ENCODE measurements at regions not wholly inside any gene's neighbourhood (a gene's known extent, or its start where the extent isn't known, plus 50 kb on each side); places are given as distances from the start of the nearest gene placed in this dataset.
"Not testable (repeated sequence)": the region's sequence is repeated elsewhere in the genome, so short reads cannot be mapped to it uniquely, and the experiment has no call there.

DNA sequence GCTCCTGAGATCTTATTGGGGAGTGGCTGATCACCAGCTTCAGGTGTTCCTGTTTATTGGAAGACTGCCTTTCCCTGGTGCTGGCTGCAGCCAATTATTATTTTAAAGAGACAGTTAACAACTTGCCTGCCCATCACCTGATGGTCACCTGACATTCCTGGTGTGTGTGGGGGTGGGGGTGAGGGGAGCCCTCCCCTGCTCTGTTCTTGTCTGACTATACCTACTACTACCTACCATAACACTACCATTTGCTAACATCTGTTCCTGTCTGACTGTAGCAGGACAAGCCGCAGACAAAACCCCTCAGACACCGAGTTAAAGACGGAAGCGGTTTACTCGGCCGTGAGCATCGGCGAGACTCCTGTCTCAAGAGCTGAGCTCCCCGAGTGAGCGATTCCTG lies 54.9 kb upstream of the NBPF3 start:
- DNase-seq, result no peak

DNA sequence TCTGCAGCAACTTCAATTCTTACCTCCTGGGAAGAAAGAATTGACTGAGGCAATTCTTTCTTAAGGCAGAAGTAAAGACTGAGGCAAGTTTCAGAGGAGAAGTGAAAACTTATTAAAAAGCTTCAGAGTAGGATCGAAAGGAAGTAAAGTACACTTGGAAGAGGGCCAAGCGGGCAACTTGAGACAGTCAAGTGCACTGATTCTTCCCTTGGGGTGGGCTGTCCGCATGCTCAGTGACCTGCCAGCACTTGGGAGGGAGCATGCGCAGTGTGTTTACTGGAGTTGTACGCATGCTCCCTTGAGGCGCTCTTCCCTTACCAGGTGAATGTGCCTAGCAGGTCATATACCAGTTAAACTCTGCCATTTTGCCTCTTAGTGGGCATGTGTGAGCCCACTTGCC lies 55.3 kb upstream of the NBPF3 start:
- DNase-seq, result no peak

DNA sequence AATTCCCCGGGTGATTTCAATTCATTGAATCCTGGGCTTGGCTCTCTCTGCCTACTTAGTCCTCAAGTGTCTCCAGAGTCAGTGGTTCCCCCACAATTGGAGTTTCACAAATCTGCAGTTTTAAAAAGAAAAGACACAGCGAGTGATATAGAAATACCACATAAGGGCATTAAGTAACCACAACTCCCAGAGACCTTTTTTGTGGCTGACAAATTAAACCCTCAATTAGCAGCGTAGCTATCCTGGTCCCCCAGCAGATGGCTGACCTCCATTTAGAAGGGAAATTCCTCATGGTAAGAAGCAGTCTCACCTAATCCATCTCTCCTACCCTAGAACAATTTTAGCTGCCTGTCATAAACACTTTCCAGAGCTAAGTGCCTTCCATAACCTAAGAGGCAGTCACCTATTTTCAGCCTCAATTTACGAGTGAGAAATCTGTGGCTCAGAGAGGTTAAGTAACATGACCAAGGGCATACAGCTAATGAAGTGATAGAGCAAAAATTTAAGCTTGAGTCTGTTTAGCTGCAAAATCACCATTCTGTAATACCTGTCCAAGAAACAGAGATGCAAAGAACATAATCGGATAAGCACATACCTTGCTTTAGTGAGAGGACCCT lies 56.0 kb upstream of the NBPF3 start:
- DNase-seq, result no peak

DNA sequence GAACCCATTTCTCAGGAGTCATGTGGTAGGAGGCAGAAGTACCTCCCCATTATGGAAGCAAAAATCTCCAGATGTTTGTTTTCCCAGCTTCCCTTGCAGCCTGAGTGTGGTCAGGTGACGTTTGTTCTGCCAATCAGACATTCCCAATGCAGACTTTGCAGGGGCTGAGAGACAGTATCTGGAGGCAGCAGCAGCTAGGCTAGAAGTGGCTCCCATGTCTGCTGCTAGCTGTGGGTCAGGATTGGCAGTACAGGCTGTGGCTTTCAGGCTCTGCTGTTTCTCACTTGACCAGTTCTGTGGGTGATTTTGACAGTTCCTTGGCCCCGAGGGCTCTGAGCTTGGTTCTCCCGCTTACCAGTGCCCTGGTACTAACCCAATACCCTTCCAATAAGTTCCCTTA lies 58.6 kb upstream of the NBPF3 start:
- DNase-seq, result no peak

DNA sequence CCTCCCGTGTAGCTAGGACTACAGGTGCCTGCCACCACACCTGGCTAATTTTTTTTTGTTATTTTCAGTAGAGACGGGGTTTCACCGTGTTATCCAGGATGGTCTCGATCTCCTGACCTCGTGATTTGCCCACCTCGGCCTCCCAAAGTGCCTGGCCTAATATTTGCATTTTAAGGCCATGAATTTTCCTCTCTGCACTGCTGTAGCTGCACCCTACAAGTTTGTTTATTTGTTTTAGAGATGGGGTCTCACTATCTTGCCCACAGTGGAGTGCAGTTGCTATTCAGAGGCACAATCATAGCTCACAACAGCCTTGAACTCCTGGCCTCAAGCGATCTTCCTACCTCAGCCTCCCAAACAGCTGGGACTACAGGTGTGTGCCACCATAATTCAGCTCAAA lies 59.8 kb upstream of the NBPF3 start:
- DNase-seq, result not testable (repeated sequence)

DNA sequence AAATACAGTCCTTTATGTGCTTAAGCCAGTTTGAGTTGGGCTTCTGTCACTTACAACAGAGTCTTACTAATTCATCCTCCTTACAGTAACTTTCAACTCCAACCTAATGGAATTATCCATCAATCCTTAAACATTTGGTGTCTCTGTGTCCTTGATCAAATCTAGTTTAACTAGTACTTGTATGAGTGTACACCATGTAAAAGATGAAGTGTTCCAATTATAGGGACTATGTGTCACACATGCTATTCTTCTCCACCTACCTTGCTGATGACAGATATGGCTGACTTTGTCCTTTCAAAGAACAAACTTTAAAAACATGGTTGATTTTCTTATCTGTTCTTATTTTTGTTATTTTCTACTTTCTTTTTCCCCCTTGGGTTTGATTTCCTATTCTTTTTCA lies 60.4 kb upstream of the NBPF3 start:
- DNase-seq, result no peak

DNA sequence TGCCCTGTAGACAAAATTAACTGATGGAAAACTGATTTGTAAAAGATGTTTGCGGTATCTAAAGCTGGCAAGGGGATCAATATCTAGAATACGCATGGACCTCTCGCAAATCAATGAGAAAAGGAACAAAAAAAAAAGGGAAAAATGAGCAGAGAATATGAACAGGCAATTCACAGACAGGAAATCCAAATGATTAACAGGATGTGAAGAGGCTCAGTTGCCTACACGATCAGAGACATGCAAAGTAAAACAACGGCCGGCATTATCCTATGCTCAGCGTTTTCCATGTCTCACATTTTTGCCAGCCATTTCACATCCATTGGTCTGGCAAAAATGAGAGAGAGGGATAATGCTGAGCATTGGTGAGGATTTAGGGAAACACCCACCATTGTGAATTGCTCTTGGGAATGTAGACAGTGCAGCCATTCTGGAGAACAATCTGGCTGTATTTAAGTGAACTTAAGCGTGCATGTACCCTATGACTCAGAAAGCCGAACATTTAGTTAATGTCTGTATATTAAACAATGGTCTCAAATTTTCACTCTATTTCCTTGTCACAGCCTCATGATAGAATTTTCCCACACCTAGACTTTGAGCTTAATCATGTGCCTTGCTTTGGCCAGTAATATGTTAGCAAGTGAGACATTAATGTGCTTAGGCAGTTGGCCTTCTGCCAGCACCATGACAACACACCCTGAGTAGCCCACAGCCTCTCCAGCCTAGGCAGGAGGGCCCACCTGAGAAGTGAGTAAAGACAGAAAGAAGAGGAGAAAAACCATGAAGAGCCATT lies 61.0 kb upstream of the NBPF3 start:
- DNase-seq, result no peak

DNA sequence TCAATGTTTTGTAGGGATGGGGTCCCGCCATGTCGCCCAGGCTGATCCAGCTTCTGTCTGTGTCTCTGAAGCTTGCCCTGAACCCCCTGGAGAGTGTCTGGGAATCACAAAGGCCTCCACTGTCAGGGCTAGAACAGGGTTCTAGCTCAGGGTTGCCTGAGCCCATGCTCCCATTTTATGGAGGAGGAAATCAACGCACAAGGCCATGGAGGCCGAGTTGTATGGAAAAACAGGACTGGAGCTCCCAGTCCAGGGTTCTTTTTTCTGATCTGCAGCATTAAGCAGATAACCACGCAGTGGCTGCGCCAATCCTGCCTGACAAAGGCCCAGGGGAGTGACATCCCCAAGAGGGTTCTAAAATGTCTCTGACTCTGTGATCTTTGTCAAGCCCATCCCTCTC lies 67.6 kb upstream of the NBPF3 start:
- DNase-seq, result no peak

DNA sequence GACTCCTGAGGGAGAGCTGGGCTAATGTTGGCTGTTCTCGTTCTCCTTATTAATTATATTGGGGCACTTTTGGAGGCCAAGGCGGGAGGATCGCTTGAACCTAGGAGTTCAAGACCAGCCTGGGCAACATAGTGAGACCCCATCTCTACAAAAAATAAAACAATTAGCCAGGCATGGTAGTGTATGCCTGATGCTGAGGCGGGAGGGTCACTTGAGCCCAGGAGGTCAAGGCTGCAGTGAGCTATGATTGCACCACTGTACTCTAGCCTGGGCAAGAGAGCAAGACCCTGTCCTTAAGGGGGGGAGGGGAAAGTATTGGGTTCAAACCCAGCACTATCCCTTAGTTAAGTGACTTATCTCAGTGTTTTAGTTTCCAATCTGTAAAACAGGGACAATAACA lies 70.0 kb upstream of the NBPF3 start:
- no peak for DNase-seq

DNA sequence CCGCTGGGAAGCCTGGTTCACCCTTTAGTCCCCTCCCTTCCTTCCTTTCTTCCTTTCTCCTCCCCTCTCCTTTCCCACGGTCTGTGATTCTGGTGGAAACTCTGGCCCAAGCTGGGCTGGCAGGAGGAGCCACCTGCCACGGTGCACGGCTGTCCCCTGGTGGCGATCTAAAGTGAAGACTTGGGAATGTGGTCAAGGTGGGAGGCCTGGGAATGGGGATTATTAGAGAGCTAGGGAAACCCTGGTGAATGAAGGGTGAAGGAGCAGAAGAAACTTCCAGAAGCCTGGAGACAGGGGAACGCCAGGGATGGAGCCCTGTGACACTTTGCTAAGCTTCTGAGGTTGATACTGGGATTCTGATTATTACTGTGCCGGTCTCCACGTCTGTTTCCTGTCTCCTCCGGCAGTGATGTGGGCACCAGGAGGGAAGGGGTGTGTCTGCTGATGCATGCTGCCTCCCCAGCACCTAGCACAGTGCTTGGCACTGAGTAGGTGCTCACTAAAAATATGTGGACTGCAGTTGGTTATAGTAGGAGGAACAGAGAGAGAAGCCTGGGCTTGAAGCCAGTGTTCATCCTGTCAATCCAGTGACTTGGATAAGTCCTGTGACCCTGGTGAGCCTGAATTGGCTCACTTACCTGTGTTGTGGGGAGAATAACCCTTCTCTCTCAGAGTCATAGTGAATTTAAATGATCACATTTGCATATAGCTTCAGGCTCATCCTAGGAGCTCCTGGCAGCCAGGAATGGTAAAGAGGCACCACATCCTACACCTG lies 71.2 kb upstream of the NBPF3 start:
- peak; percentile 56 to 57 for DNase-seq

DNA sequence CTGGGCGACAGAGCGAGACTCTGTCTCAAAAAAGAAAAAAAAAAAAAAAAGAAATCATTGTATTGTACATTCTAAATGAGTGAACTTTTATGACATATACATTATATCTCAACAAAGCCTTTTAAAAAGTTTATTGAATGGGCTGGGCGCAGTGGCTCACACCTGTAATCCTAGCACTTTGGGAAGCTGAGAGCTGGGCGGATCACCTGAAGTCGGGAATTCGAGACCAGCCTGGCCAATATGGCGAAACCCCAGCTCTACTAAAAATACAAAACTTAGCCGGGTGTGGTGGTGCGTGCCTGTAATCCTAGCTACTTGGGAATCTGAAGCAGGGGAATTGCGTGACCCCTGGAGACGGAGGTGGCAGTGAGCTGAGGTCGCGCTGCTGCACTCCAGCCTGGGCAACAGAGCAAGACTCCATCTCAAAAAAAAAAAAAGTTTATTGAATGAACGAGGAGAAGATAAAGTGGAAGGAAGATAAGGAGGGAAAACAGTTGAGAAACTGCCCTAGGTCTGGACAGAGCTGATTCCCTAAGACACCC lies 71.9 kb upstream of the NBPF3 start:
- DNase-seq, result not testable (repeated sequence)

DNA sequence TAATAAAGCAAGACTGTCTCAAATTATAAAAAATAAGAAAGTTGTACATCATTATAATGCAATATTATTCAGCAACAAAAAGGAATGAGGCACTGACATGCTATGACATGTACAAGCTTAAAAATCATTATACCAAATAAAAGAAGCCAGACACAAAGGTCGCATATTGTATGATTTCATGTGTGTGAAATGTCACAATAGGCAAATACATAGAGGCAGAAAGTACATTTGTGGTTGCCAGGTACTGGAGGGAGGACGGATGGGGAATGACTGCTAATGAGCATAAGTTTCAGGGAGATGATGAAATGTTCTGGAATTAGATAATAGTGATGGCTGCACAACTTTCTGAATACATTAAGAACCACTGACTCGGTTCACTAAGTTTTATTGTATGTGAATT lies 73.6 kb upstream of the NBPF3 start:
- DNase-seq, result no peak

DNA sequence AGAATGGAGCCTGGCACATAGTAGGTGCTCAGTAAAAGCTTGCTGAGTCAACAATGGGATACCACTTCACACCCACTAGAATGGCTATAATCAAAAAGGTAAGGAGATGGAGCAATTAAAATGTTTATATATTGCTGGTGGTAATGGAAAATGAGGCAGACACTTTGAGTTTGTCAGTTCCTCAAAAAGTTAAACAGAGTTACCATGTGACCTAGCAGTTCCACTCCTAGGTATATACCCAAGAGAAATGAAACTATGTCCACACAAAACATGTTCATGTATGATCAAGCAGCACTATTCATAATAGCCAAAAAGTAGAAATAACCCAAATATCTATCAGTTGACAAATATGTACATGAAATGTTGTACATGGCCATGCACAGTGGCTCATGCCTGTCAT lies 74.8 kb upstream of the ECE1 start:
- DNase-seq, result no peak

DNA sequence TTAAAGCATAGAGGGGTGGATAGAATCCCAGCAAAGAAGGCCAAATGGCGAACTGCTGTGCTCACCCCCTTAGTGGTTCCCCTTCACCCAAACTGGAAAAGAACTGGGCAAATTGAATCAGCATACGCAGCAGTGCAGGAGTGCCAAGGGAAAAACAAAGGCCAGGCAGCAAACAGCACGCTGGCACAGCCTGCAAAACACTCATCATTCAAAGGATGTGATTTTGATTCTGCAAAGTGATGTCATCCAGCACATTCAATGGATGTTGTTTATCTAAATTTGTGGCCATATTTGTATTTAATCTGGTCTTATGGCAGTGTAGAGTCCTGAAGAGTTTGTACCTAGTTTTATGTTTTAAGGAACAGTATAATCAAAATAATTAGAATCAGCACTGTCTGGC lies 71.8 kb upstream of the ECE1 start:
- no peak for DNase-seq

DNA sequence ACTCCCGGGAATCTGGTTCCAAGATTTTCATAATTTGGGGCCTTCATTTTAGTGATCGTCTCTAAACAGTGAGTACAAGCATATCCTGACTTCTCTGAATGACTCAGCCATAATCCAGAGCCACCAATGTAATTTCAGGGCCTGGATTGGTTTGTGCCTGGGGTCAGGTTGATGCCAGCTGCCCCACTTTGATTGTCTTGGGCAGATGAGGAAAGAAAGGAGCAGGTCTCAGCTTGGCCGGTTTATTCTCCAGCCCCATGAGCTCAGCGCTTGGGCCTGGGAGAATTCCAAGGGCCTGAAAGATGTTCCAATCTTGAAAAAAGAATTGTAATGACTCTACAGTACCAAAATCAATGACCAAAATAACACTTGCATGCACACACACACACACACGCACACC lies 71.2 kb upstream of the ECE1 start:
- DNase-seq, result no peak

DNA sequence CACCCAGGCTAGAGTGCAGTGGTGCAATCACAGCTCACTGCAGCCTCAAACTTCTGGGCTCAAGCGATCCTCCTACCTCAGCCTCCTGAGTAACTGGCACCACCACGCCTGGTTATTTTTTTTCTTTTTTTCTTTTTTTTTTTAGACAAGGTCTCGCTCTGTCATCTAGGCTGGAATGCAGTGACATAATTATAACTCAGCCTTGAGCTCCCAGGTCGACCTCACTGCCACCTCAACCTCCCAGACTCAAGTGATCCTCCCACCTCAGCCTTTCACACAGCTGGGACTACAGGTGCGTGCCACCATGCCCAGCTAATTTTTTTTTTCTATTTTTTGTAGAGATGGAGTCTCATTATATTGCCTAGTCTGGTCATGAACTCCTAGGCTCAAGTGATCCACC lies 66.9 kb upstream of the ECE1 start:
- DNase-seq, result no peak

DNA sequence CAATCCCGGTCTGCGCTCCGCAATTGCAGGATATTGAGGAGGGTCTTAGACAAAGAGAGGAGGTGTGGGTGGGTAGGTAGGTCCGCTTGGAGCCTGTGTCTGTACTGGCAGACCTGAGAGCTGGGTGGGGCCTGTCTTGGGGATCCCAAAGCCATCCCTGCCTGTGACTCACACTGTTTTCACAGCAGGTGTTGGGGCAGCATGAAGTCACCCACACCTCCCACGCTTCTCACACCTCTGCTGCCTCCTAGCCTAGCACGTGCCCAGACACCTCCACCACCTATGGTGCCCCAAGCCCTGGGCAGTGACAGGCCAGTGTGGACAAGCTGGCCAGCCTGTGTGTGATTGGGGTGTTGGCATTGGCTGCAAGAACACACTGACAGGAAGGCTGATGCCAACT lies 65.7 kb upstream of the ECE1 start:
- no peak for DNase-seq

DNA sequence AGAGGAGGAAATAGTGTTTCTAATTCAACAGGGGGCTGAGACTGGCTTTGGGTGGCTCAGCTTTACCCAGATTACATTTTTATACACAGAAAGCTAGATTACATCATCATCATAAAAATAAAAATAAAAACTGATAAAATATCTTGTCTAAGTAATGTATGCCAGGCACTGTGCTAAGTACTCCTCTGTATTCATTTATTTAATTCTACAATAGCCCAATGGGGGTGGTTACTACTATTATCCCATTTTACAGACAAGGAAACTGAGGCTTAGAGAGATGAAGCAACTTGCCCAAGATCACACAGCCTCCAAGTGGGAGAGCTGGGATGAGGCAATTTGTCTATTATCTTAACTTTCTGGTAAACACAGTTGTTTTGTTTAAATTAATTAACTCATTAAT lies 62.3 kb upstream of the ECE1 start:
- DNase-seq, result no peak

DNA sequence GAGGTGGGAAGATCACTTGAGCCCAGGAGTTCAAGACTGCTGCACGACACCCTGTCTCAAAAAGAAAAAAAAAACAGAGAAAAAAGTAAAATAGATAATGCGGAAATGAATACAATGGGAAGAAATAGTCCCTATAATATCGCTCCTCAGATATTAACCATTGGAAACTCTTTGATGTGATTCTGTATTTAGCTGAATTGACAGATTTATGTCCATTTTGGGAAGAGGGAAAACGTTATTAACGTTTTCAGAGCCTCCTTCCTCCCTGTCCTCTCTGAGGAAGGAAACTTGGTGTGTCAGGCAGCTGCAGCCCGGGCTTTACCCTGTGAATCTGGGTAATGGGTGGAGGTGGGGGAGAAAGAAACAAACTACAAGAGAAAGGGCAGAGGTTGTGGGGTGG lies 61.6 kb upstream of the ECE1 start:
- no peak for DNase-seq

DNA sequence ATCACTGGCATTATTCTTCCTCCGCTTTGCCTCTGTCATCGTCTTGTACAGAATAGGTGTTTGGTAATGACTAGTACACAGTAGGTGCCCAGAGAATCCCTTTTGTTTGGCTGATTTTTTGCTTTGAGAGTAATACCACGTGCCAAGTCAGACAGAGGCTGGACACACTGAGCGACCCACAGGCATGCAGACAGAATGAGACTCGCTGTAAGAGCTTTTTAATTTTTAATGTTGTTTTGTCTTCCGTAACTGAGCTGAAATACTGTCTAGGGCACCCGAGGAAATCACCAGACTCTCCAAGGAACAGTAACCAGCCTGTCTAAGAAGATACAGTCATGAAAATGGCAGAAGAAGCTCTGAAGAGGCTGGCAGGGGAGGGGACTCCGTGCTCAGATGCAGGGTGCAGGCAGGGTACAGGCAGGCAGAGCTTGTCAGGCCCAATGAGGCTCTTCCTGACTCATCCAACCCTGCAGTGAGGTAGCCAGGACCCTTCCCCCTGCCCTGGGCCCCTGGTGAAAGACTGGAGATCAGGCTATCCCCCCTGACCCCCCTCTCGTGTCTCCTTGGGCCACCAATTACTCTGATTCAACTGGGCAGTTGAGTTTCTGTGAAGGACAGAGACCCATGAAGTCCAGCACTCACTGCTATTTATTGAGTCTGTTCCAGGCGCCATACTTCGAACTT lies 60.1 kb upstream of the ECE1 start:
- DNase-seq, result no peak

DNA sequence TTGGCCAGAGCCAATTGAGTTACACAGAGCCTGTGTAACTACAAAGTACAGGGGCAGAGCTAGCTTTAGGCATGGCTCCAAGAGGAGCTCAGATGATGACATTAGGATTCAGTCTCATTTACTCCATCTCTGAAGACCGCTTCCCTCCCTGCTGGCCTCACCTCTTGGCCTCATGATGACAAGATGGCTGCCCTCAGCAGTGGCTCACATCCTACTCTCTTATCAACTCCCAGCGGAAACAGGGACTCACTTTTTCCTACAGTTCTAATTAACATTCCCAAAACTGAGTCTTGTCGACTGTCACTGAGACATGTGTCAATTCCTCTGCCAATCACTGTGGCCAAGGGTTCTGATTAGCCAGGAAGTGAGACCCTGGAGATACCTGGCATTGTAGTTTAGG lies 59.4 kb upstream of the ECE1 start:
- DNase-seq, result no peak

DNA sequence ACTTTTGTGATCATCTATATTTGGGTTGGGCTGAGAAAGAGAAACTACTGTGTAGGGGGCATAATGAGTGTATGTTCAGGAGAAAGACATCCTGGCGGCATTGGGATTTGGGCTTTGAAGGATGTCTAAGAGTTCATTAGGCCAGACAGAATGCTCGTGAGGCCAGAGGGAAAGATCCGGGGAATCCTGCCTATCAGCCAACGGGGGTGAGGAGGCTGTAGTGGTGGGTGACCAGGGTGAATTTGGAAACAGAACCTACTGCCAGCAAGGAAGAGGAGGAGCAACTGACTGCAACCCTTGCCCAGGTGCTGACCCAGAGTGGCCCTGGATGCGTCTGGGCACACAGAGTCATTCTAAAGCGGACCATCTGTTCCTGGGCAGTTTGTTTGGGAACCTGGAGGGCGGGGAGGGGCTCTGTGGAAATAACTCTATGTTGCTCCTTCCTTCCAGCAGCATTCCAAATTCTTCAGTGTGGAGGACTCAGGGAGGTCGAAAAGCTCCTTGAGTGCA lies 56.9 kb upstream of the ECE1 start:
- no peak for DNase-seq
